ENCODE measurements at regions not wholly inside any gene's neighbourhood (a gene's known extent, or its start where the extent isn't known, plus 50 kb on each side); places are given as distances from the start of the nearest gene placed in this dataset.

DNA sequence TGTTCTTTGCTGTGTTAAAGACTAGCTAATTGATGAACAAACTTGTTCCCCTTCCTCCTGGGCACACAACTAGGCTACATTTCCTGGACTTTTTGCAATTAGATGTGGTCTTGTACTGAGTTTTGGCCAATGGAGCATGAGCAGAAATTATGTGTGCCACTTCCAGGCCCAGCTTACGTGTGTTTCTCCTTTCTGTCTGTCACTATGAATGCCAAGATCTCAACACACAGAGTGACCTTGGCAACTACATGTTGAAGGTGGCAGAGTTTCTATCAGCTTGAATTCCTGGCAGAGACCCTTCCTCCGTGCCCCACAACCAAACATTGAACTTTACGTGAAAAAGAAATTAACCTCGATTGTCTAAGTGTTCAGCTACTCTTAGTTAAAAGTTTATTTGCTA, 81.7 kb upstream of the PIAS1 start:
- no peak overlapping the region for H3K27ac Mint-ChIP-seq (ENCODE audit: unreplicated experiment)
- H3K4me1 Mint-ChIP-seq (ENCODE audit: low read depth, unreplicated experiment), result peaks cover 26% of the 10 kb centered on the region
- TF ChIP-seq, protein P1, sequence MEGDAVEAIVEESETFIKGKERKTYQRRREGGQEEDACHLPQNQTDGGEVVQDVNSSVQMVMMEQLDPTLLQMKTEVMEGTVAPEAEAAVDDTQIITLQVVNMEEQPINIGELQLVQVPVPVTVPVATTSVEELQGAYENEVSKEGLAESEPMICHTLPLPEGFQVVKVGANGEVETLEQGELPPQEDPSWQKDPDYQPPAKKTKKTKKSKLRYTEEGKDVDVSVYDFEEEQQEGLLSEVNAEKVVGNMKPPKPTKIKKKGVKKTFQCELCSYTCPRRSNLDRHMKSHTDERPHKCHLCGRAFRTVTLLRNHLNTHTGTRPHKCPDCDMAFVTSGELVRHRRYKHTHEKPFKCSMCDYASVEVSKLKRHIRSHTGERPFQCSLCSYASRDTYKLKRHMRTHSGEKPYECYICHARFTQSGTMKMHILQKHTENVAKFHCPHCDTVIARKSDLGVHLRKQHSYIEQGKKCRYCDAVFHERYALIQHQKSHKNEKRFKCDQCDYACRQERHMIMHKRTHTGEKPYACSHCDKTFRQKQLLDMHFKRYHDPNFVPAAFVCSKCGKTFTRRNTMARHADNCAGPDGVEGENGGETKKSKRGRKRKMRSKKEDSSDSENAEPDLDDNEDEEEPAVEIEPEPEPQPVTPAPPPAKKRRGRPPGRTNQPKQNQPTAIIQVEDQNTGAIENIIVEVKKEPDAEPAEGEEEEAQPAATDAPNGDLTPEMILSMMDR (IDR thresholded peaks at IDR 0.05; ENCODE audit: partially characterized antibody, unreplicated experiment), result no peak
- H3K36me3 Mint-ChIP-seq (ENCODE audit: unreplicated experiment), result no peaks in the 10 kb centered on the region
- no peak for DNase-seq
- H3K9me3 Mint-ChIP-seq (ENCODE audit: unreplicated experiment), result peaks cover 3% of the 10 kb centered on the region
- no peak overlapping the region for H3K4me3 Mint-ChIP-seq (ENCODE audit: unreplicated experiment)
- H3K27me3 Mint-ChIP-seq (ENCODE audit: unreplicated experiment), result peaks cover 3% of the 10 kb centered on the region

DNA sequence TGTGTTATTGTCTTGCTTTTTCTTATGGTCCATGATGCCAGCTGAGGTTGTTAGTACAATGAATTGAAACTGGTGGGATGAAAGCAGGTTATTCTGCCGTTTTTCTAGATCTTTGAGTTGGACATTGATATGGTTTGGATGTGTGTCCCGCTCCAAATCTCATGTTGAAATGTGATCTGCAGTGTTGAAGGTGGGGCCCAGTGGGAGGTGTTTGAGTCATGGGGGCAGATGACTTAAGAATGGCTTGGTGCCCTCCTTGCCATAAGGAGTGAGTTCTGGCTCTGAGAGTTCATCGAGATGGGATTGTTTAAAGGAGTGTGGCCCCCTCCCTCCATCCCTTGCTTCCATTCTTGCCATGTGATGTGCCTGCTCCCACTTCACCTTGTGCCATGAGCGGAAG, 80.3 kb upstream of the PIAS1 start:
- Mint-ChIP-seq H3K27ac (ENCODE audit: unreplicated experiment) (no peak overlapping the region), H3K9me3 (ENCODE audit: unreplicated experiment) (peaks cover 3% of the 10 kb centered on the region), H3K36me3 (ENCODE audit: unreplicated experiment) (peaks cover 2% of the 10 kb centered on the region), H3K4me3 (ENCODE audit: unreplicated experiment) (no peak overlapping the region), H3K4me1 (ENCODE audit: low read depth, unreplicated experiment) (peaks cover 13% of the 10 kb centered on the region), H3K27me3 (ENCODE audit: unreplicated experiment) (no peaks in the 10 kb centered on the region)
- no peak for DNase-seq
- TF ChIP-seq, protein P1 (IDR thresholded peaks at IDR 0.05; ENCODE audit: partially characterized antibody, unreplicated experiment), result no peak

DNA sequence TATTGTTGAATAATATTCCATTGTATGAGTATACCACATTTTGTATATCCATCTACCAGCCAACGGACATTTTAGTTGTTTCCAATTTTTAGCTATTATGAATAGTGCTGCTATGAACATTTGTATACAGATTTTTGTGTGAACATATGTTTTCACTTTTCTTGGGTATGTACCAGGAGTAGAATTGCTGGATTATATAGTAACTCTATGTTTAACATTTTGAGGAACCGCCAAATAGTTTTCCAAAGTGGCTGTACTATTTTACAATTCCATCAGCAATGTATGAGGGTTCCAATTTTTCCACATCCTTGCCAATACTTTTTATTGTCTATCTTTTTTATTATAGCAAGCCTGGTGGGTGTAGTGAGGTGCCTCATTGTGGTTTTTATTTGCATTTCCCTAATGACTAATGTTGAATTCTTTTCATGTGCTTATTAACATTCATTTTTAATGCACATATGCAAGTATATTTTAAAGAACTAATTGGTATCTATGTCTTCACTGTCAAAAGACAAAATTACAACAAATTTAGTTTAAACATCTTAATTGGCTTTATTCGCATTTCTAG, 77.5 kb upstream of the PIAS1 start:
- no peaks in the 10 kb centered on the region for H3K27me3 Mint-ChIP-seq (ENCODE audit: unreplicated experiment)
- H3K4me3 Mint-ChIP-seq (ENCODE audit: unreplicated experiment), result no peak overlapping the region
- H3K36me3 Mint-ChIP-seq (ENCODE audit: unreplicated experiment), result peaks cover 12% of the 10 kb centered on the region
- H3K4me1 Mint-ChIP-seq (ENCODE audit: low read depth, unreplicated experiment), result no peaks in the 10 kb centered on the region
- peaks cover 3% of the 10 kb centered on the region for H3K9me3 Mint-ChIP-seq (ENCODE audit: unreplicated experiment)
- TF ChIP-seq, protein P1 (IDR thresholded peaks at IDR 0.05; ENCODE audit: partially characterized antibody, unreplicated experiment), result no peak
- no peak overlapping the region for H3K27ac Mint-ChIP-seq (ENCODE audit: unreplicated experiment)
- no peak for DNase-seq

- peaks cover 3% of the 10 kb centered on the region for H3K9me3 Mint-ChIP-seq (ENCODE audit: unreplicated experiment)
- H3K4me1 Mint-ChIP-seq (ENCODE audit: low read depth, unreplicated experiment), result no peaks in the 10 kb centered on the region
- no peak for DNase-seq
- peaks cover 12% of the 10 kb centered on the region for H3K36me3 Mint-ChIP-seq (ENCODE audit: unreplicated experiment)
- no peaks in the 10 kb centered on the region for H3K27me3 Mint-ChIP-seq (ENCODE audit: unreplicated experiment)
- H3K4me3 Mint-ChIP-seq (ENCODE audit: unreplicated experiment), result no peak overlapping the region
- TF ChIP-seq, protein P1 (IDR thresholded peaks at IDR 0.05; ENCODE audit: partially characterized antibody, unreplicated experiment), result no peak
- H3K27ac Mint-ChIP-seq (ENCODE audit: unreplicated experiment), result no peak overlapping the region
These were observed 76.6 kb upstream of the PIAS1 start for GRCh38 chr15:67977414-67978089.

- Mint-ChIP-seq H3K36me3 (ENCODE audit: unreplicated experiment) (peaks cover 12% of the 10 kb centered on the region), H3K9me3 (ENCODE audit: unreplicated experiment) (peaks cover 3% of the 10 kb centered on the region), H3K4me3 (ENCODE audit: unreplicated experiment) (no peak overlapping the region), H3K27me3 (ENCODE audit: unreplicated experiment) (no peaks in the 10 kb centered on the region), H3K4me1 (ENCODE audit: low read depth, unreplicated experiment) (no peaks in the 10 kb centered on the region), H3K27ac (ENCODE audit: unreplicated experiment) (no peak overlapping the region)
- TF ChIP-seq, protein P1 (IDR thresholded peaks at IDR 0.05; ENCODE audit: partially characterized antibody, unreplicated experiment), result no peak
- DNase-seq, result no peak
These were observed 74.8 kb upstream of the PIAS1 start for GRCh38 chr15:67979281-67979680.
